Tibial nerve (tissue), 4 donors: ENCODE measurements at regions not wholly inside any gene's neighbourhood (a gene's known extent, or its start where the extent isn't known, plus 50 kb on each side); places are given as distances from the start of the nearest gene placed in this dataset.

ENCODE experiments used
- DNase-seq, 2 donors: peaks; one replicate each; pipeline ENCODE4 v3.0.0-alpha.2; 2019; ENCODE audit warnings: low spot score in 2 of 2
- H3K27ac ChIP-seq, 4 donors: fragments of 200-600 bp; sonication (generic) in 3 of 4; one replicate each; pipeline ENCODE4 v1.5.1; 2017 to 2019; ENCODE audit warnings: mild to moderate bottlenecking in 1 of 4
- H3K27me3 ChIP-seq, 2 donors: fragments of 200-600 bp; sonication (generic) in 1 of 2; one replicate each; pipeline versions ENCODE4 v1.5.1 to v1.6.0; 2017 to 2019
- H3K36me3 ChIP-seq, 3 donors: fragments of 200-600 bp; sonication (generic); one replicate each; pipeline ENCODE4 v1.5.1; 2018 to 2019
- H3K4me1 ChIP-seq, 4 donors: fragments of 200-600 bp; sonication (generic) in 3 of 4; one replicate each; pipeline ENCODE4 v1.5.1; 2017 to 2019
- H3K4me3 ChIP-seq, 4 donors: fragments of 200-600 bp; sonication (generic) in 3 of 4; one replicate each; pipeline ENCODE4 v1.5.1; 2017 to 2019; ENCODE audit warnings: mild to moderate bottlenecking in 1 of 4, moderate library complexity in 1 of 4
- H3K9me3 ChIP-seq, 4 donors: fragments of 200-600 bp; sonication (generic) in 3 of 4; one replicate each; pipeline ENCODE4 v1.5.1; 2017 to 2019
- EP300 ChIP-seq, 2 donors: sonication (generic); formaldehyde crosslinking; IDR thresholded peaks; one replicate each; pipeline ENCODE4 v1.6.1; 2017; ENCODE audit warnings: antibody characterized with exemption in 2 of 2, mild to moderate bottlenecking in 1 of 2
- POLR2A ChIP-seq, 2 donors: fragments of 450-650 bp; IDR thresholded peaks; one replicate each; pipeline ENCODE4 v1.6.1; 2017; ENCODE audit warnings: antibody characterized with exemption in 2 of 2, mild to moderate bottlenecking in 2 of 2, moderate library complexity in 2 of 2
- WGBS, 2 donors: methylation state at CpG; one replicate each; pipeline ENCODE4 v1.1.5; 2018; 5-methylcytosine and 5-hydroxymethylcytosine counted together
- TF ChIP-seq, protein P1 (sequence below), 5 experiments: fragments of 200-600 bp in 3 of 5; fragments of 450-650 bp in 2 of 5; sonication (generic) in 3 of 5; IDR thresholded peaks; one replicate each; pipeline ENCODE4 v1.5.1; 2016 to 2019; ENCODE audit warnings: antibody characterized with exemption in 5 of 5, mild to moderate bottlenecking in 3 of 5, moderate library complexity in 2 of 5

DNA sequence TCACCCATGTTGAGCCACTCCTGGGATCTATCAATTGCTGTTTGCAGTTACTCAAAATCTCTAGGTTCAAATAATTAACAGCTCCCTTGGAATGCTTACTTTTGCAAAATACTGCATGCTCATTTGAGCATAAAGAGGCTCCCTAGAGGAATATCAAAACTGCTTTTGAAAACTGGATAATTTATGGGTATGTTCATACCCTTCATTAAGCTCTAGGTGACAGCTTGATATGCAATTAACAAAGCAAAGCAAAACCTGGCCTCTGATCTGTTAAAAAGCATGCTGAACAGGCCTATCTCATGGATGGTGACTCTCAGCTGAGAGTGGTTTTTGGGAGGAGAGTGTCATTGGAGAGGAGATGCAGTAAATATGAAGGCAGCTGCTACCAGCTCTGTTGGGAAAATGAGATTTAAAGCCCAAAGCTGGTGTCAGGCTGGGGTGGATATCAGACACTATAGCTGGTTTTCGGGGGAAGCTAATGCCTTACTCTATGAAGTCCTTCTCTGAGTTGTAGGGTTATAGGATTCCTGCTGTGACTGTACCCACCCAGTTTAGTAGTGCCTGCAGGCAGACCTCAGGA lies 110.9 kb downstream of the RASSF10 start:
- DNase-seq: no peak
- no peak for TF ChIP-seq EP300 (IDR thresholded peaks at IDR 0.05)
- no peak for TF ChIP-seq POLR2A (IDR thresholded peaks at IDR 0.05)
- TF ChIP-seq, protein P1, sequence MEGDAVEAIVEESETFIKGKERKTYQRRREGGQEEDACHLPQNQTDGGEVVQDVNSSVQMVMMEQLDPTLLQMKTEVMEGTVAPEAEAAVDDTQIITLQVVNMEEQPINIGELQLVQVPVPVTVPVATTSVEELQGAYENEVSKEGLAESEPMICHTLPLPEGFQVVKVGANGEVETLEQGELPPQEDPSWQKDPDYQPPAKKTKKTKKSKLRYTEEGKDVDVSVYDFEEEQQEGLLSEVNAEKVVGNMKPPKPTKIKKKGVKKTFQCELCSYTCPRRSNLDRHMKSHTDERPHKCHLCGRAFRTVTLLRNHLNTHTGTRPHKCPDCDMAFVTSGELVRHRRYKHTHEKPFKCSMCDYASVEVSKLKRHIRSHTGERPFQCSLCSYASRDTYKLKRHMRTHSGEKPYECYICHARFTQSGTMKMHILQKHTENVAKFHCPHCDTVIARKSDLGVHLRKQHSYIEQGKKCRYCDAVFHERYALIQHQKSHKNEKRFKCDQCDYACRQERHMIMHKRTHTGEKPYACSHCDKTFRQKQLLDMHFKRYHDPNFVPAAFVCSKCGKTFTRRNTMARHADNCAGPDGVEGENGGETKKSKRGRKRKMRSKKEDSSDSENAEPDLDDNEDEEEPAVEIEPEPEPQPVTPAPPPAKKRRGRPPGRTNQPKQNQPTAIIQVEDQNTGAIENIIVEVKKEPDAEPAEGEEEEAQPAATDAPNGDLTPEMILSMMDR (IDR thresholded peaks at IDR 0.05): no peak
- Histone ChIP-seq H3K9me3 (peaks cover 0 to 4% (median 0%) of the 10 kb centered on the region in 4 donors), H3K4me1 (no peaks in the 10 kb centered on the region), H3K27ac (no peak overlapping the region), H3K4me3 (no peak overlapping the region), H3K27me3 (no peaks in the 10 kb centered on the region), H3K36me3 (no peaks in the 10 kb centered on the region)
- 79 to 94% methylated on average over 1 of the region's 1 CpG for WGBS, 2 donors

DNA sequence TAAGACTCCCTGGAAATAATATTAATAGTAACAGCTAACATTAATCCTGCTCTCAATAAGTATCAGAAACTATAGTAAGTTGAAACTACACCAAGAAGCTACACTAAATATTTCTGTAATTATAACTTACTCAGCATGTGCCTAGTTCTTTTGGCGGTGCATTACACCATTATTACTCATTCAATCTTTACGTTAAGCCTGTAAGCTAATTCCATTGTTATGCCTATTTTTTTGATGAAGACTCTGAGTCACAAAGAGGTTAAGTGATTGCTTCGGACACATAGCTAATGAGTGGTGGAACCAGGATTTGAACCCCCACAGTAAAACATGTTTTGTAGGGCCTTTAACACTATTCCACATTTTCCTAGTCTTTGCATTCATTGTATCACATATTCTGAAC lies 111.6 kb downstream of the RASSF10 start:
- H3K9me3 ChIP-seq: peaks cover 0 to 4% (median 0%) of the 10 kb centered on the region in 4 donors
- H3K4me1 ChIP-seq: no peaks in the 10 kb centered on the region
- no peak for DNase-seq
- H3K27me3 ChIP-seq: no peaks in the 10 kb centered on the region
- no peak overlapping the region for H3K27ac ChIP-seq
- no peaks in the 10 kb centered on the region for H3K36me3 ChIP-seq
- 55 to 59% methylated on average over 3 of the region's 3 CpGs for WGBS, 2 donors
- H3K4me3 ChIP-seq: no peak overlapping the region
- TF ChIP-seq EP300 (IDR thresholded peaks at IDR 0.05): no peak
- TF ChIP-seq, protein P1 (IDR thresholded peaks at IDR 0.05): no peak
- TF ChIP-seq POLR2A (IDR thresholded peaks at IDR 0.05): no peak

DNA sequence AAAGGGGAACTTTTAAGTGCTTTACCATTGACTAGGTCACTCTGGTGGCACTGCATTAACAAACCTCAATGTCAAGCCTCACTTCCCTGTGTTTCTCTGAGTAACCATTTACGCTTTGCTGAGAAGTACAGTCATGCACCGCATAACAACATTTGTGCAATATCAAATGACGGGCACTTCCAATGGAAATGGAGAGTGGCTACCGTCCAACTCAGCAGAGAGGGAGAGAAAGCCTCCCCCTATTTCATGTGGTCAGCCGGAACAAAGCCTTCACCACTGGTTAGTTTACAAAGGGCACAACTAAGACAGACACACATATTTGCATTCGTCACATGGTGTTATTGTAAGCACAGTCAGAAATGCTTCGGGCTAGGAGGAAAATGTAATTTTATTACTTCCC lies 117.3 kb downstream of the RASSF10 start:
- Histone ChIP-seq H3K27me3 (no peaks in the 10 kb centered on the region), H3K4me1 (no peaks in the 10 kb centered on the region), H3K27ac (no peak overlapping the region), H3K9me3 (peaks cover 0 to 9% (median 0%) of the 10 kb centered on the region in 4 donors), H3K36me3 (no peaks in the 10 kb centered on the region), H3K4me3 (no peak overlapping the region)
- no peak for DNase-seq
- TF ChIP-seq, protein P1 (IDR thresholded peaks at IDR 0.05): no peak
- TF ChIP-seq EP300 (IDR thresholded peaks at IDR 0.05): no peak
- no peak for TF ChIP-seq POLR2A (IDR thresholded peaks at IDR 0.05)
- 51 to 52% methylated on average over 7 of the region's 7 CpGs for WGBS, 2 donors

DNA sequence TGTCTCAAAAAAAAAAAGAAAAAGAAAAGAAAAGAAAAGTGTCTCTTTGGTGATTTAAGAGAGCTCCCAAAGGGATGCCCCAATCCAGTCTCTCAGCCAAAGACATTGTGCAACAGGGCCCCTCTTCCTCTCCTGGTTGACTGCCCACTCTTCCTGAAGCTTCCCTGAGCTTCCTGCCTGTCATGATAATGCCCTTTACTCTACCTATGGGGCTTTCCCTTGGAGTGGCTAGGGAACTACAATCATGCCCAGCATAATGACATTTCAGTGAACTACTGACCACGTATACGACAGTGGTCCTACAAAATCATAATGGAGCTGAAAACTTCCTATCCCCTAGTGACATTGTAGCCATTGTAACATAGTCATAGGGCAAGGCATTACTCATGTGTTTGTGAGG lies 118.0 kb downstream of the RASSF10 start:
- Histone ChIP-seq H3K9me3 (peaks cover 0 to 11% (median 0%) of the 10 kb centered on the region in 4 donors), H3K27me3 (no peaks in the 10 kb centered on the region), H3K27ac (no peak overlapping the region), H3K36me3 (no peaks in the 10 kb centered on the region), H3K4me1 (no peaks in the 10 kb centered on the region), H3K4me3 (no peak overlapping the region)
- TF ChIP-seq EP300 (IDR thresholded peaks at IDR 0.05) (no peak), POLR2A (IDR thresholded peaks at IDR 0.05) (no peak)
- TF ChIP-seq, protein P1 (IDR thresholded peaks at IDR 0.05): no peak
- 80 to 90% methylated on average over 2 of the region's 2 CpGs for WGBS, 2 donors
- no peak for DNase-seq

DNA sequence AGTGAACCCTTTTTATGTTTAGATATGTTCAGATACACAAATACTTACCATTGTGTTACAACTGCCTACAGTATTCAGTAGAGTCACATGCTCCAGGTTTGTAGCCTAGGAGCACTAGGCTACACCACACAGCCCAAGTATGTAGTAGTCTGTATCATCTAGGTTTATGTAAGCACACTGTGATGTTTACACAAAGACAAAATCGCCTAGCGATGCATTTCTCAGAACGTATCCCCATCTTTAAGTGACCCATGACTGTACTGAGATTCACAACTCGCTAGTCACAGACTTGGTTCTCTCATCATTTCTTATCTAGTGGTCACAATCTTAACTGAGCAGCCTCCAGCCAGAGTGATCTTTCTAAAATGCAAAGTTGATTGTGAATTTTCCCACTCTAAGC lies 119.2 kb downstream of the RASSF10 start:
- Histone ChIP-seq H3K4me1 (no peaks in the 10 kb centered on the region), H3K4me3 (no peak overlapping the region), H3K27ac (no peak overlapping the region), H3K9me3 (peaks cover 0 to 8% (median 0%) of the 10 kb centered on the region in 4 donors), H3K27me3 (no peaks in the 10 kb centered on the region), H3K36me3 (no peaks in the 10 kb centered on the region)
- DNase-seq: no peak
- WGBS, 2 donors: 91 to 98% methylated on average over 4 of the region's 4 CpGs
- TF ChIP-seq POLR2A (IDR thresholded peaks at IDR 0.05): no peak
- no peak for TF ChIP-seq EP300 (IDR thresholded peaks at IDR 0.05)
- TF ChIP-seq, protein P1 (IDR thresholded peaks at IDR 0.05): no peak
